Smooth muscle cell (in vitro differentiated cells): ENCODE measurements at regions not wholly inside any gene's neighbourhood (a gene's known extent, or its start where the extent isn't known, plus 50 kb on each side); places are given as distances from the start of the nearest gene placed in this dataset.

Source experiments
- DNase-seq: peaks from one replicate; lab custom pipeline; 2025; ENCODE audit not compliant: unreplicated experiment; lab: John Stamatoyannopoulos, UW
- H2AFZ ChIP-seq: fragments of 200-600 bp; sonication (generic); 2 replicates; pipeline ENCODE4 v1.6.0; 2016; ENCODE audit warnings: antibody characterized with exemption, low read depth, mild to moderate bottlenecking
- H3F3A ChIP-seq: fragments of 200-600 bp; sonication (generic); 2 replicates; pipeline ENCODE4 v1.6.0; 2017; ENCODE audit warnings: antibody characterized with exemption, low read depth
- H3K27ac ChIP-seq: fragments of 200-600 bp; sonication (generic); 2 replicates; pipeline ENCODE4 v1.5.1; 2016; ENCODE audit warnings: low read depth, mild to moderate bottlenecking
- H3K27me3 ChIP-seq: fragments of 200-600 bp; sonication (generic); 2 replicates; pipeline ENCODE4 v1.6.1; 2016; ENCODE audit warnings: low read depth, mild to moderate bottlenecking
- H3K36me3 ChIP-seq: fragments of 200-600 bp; sonication (generic); 2 replicates; pipeline ENCODE4 v1.5.1; 2016; ENCODE audit warnings: low read depth
- H3K4me1 ChIP-seq: fragments of 200-600 bp; sonication (generic); 2 replicates; pipeline ENCODE4 v1.5.1; 2016; ENCODE audit warnings: low read depth
- H3K4me2 ChIP-seq: fragments of 200-600 bp; sonication (generic); 2 replicates; pipeline ENCODE4 v1.6.0; 2016; ENCODE audit warnings: mild to moderate bottlenecking
- H3K4me3 ChIP-seq: fragments of 200-600 bp; sonication (generic); 2 replicates; pipeline ENCODE4 v1.5.1; 2016; ENCODE audit warnings: mild to moderate bottlenecking
- H3K79me2 ChIP-seq: fragments of 200-600 bp; sonication (generic); 2 replicates; pipeline ENCODE4 v1.6.0; 2016; ENCODE audit warnings: low read depth, mild to moderate bottlenecking
- H3K9ac ChIP-seq: fragments of 200-600 bp; sonication (generic); 2 replicates; pipeline ENCODE4 v1.6.0; 2016; ENCODE audit warnings: low read depth
- H3K9me3 ChIP-seq: fragments of 200-600 bp; sonication (generic); replicated peaks from 2 replicates; pipeline ENCODE4 v1.5.1; 2016; ENCODE audit warnings: low read depth
- H4K20me1 ChIP-seq: fragments of 200-600 bp; sonication (generic); 2 replicates; pipeline ENCODE4 v1.6.0; 2016; ENCODE audit warnings: low read depth
- CTCF ChIP-seq: fragments of 200-600 bp; sonication (generic); IDR thresholded peaks from 2 replicates; pipeline ENCODE4 v1.5.1; 2017; ENCODE audit warnings: borderline replicate concordance, mild to moderate bottlenecking, antibody characterized with exemption; ENCODE audit not compliant: insufficient read depth, poor library complexity, severe bottlenecking
- WGBS: methylation state at CpG from one replicate; pipeline ENCODE4 v1.1.7; 2016; ENCODE audit warnings: low lambda C conversion rate; 5-methylcytosine and 5-hydroxymethylcytosine counted together

- Histone ChIP-seq H3K27ac (no peak overlapping the region), H3K4me1 (no peaks in the 10 kb centered on the region), H3K36me3 (no peaks in the 10 kb centered on the region), H3K27me3 (no peaks in the 10 kb centered on the region), H3K79me2 (no peaks in the 10 kb centered on the region), H3K4me3 (no peak overlapping the region), H3F3A (no peaks in the 10 kb centered on the region), H3K4me2 (no peak overlapping the region), H3K9ac (no peak overlapping the region), H2AFZ (no peak overlapping the region), H3K9me3 (no peaks in the 10 kb centered on the region), H4K20me1 (no peaks in the 10 kb centered on the region)
- no peak for TF ChIP-seq CTCF
- no peak for DNase-seq
- WGBS: 60% methylated on average over 5 of the region's 5 CpGs
These were observed 789.1 kb upstream of the SLITRK5 start for GRCh38 chr13:86882107-86882506.

GRCh38 chr13:86882835-86883234 lies 788.3 kb upstream of the SLITRK5 start:
- Histone ChIP-seq H2AFZ (no peak overlapping the region), H4K20me1 (no peaks in the 10 kb centered on the region), H3K4me2 (no peak overlapping the region), H3K4me3 (no peak overlapping the region), H3K36me3 (no peaks in the 10 kb centered on the region), H3F3A (no peaks in the 10 kb centered on the region), H3K27me3 (no peaks in the 10 kb centered on the region), H3K4me1 (no peaks in the 10 kb centered on the region), H3K27ac (no peak overlapping the region), H3K9ac (no peak overlapping the region), H3K79me2 (no peaks in the 10 kb centered on the region), H3K9me3 (no peaks in the 10 kb centered on the region)
- TF ChIP-seq CTCF: no peak
- 87% methylated on average over 3 of the region's 3 CpGs for WGBS
- DNase-seq: no peak

- 81% methylated on average over 3 of the region's 3 CpGs for WGBS
- Histone ChIP-seq H3F3A (no peaks in the 10 kb centered on the region), H3K79me2 (no peaks in the 10 kb centered on the region), H3K4me2 (no peak overlapping the region), H3K9me3 (no peaks in the 10 kb centered on the region), H3K4me3 (no peak overlapping the region), H3K4me1 (no peaks in the 10 kb centered on the region), H4K20me1 (no peaks in the 10 kb centered on the region), H3K9ac (no peak overlapping the region), H3K27me3 (no peaks in the 10 kb centered on the region), H2AFZ (no peak overlapping the region), H3K27ac (no peak overlapping the region), H3K36me3 (no peaks in the 10 kb centered on the region)
- no peak for DNase-seq
- TF ChIP-seq CTCF: no peak
These were observed 778.8 kb upstream of the SLITRK5 start for GRCh38 chr13:86892330-86892729.

- Histone ChIP-seq H4K20me1 (no peaks in the 10 kb centered on the region), H3K36me3 (no peaks in the 10 kb centered on the region), H3K9ac (no peak overlapping the region), H3K27me3 (no peaks in the 10 kb centered on the region), H2AFZ (no peak overlapping the region), H3K27ac (no peak overlapping the region), H3K4me3 (no peak overlapping the region), H3K4me1 (peaks cover 4% of the 10 kb centered on the region), H3K79me2 (no peaks in the 10 kb centered on the region), H3K4me2 (no peak overlapping the region), H3F3A (no peaks in the 10 kb centered on the region), H3K9me3 (no peaks in the 10 kb centered on the region)
- WGBS: 50% methylated on average over 1 of the region's 1 CpG
- no peak for TF ChIP-seq CTCF
- DNase-seq: no peak
These were observed 770.3 kb upstream of the SLITRK5 start for GRCh38 chr13:86900906-86901305.
